GM12875 (cell line): ENCODE measurements at regions not wholly inside any gene's neighbourhood (a gene's known extent, or its start where the extent isn't known, plus 50 kb on each side); places are given as distances from the start of the nearest gene placed in this dataset.
"Not testable (repeated sequence)": the region's sequence is repeated elsewhere in the genome, so short reads cannot be mapped to it uniquely, and the experiment has no call there.

ENCODE experiments used
- H3K4me3 ChIP-seq: one replicate; pipeline ENCODE4 v1.5.1; 2011; ENCODE audit warnings: low read depth, low read length, control low read depth
- TF ChIP-seq, protein P1 (sequence below): IDR thresholded peaks from 2 replicates; pipeline ENCODE4 v1.5.1; 2011; ENCODE audit warnings: low read depth, mild to moderate bottlenecking, control low read depth, inconsistent platforms, low read length, moderate library complexity, borderline replicate concordance; ENCODE audit not compliant: insufficient read depth

DNA sequence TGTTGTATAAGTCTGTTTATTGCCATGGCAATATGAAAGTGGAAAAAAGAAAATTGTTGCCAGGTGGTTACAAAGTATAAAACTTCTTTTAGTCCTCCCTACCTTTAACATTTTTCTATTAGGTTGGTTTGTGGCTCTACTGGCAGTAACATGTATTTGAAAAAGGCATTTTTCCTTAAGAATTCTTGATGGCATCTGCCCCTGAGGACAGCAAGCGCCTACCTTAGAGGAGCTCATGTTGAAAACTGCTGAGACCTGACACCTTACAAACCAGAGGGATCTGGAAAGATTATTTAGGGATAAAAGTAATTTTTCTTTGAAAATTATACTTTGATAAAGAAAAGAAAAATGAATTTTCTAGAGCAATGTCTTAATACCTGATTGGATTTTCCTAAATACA, 208.1 kb downstream of the CAVIN4 start:
- H3K4me3 ChIP-seq, result no peak overlapping the region

GRCh38 chr9:100794738-100795269, 216.9 kb downstream of the CAVIN4 start:
- no peak overlapping the region for H3K4me3 ChIP-seq
- TF ChIP-seq, protein P1, sequence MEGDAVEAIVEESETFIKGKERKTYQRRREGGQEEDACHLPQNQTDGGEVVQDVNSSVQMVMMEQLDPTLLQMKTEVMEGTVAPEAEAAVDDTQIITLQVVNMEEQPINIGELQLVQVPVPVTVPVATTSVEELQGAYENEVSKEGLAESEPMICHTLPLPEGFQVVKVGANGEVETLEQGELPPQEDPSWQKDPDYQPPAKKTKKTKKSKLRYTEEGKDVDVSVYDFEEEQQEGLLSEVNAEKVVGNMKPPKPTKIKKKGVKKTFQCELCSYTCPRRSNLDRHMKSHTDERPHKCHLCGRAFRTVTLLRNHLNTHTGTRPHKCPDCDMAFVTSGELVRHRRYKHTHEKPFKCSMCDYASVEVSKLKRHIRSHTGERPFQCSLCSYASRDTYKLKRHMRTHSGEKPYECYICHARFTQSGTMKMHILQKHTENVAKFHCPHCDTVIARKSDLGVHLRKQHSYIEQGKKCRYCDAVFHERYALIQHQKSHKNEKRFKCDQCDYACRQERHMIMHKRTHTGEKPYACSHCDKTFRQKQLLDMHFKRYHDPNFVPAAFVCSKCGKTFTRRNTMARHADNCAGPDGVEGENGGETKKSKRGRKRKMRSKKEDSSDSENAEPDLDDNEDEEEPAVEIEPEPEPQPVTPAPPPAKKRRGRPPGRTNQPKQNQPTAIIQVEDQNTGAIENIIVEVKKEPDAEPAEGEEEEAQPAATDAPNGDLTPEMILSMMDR, result no peak

More for the DNA sequence above, 208.1 kb downstream of the CAVIN4 start:
- TF ChIP-seq, protein P1, result no peak

GRCh38 chr9:100803956-100804355, 224.6 kb upstream of the PLPPR1 start:
- no peak overlapping the region for H3K4me3 ChIP-seq
- TF ChIP-seq, protein P1, result no peak

DNA sequence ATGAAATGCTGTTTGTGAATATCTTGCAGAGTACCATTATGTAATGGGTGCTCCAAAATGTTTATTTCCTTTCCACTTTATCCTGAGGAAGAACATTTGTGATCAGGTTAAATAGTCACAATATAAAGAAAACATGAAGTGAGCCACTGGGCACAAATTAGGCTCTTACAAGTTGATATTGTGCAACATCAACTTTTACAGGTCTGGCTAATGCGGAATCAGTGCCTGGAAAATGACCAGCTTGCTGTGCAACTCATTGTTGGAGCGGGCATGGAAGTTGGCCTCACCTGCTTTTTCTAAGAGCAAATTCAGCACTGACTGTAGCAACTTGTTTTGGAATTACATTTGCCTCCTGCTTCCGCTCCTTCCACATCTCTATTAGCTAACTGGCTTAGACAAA, 216.9 kb upstream of the PLPPR1 start:
- H3K4me3 ChIP-seq, result no peak overlapping the region
- TF ChIP-seq, protein P1, result no peak

GRCh38 chr9:100813871-100814270, 214.7 kb upstream of the PLPPR1 start:
- no peak overlapping the region for H3K4me3 ChIP-seq
- TF ChIP-seq, protein P1, result no peak

GRCh38 chr9:100819980-100820379, 208.5 kb upstream of the PLPPR1 start:
- H3K4me3 ChIP-seq, result no peak overlapping the region
- TF ChIP-seq, protein P1, result no peak

DNA sequence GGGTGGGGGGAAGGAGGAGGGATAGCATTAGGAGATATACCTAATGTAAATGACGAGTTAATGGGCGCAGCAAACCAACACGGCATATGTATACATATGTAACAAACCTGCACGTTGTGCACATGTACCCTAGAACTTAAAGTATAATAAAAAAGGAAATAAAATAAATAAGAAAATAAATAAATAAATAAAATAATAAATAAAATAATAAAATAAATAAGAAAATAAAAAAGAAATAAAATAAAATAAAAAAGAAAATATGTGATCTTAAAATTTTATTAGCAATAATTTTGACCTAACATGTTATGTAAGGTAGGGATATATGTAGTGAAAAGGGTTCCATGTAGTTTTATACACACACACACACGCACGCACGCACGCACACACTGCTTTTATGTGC, 195.5 kb upstream of the PLPPR1 start:
- H3K4me3 ChIP-seq, result not testable (repeated sequence)

- no peak overlapping the region for H3K4me3 ChIP-seq
- TF ChIP-seq, protein P1, result no peak
These were observed 189.7 kb upstream of the PLPPR1 start for GRCh38 chr9:100838857-100839256.
